ENCODE measurements at regions not wholly inside any gene's neighbourhood (a gene's known extent, or its start where the extent isn't known, plus 50 kb on each side); places are given as distances from the start of the nearest gene placed in this dataset.
"Not testable (repeated sequence)": the region's sequence is repeated elsewhere in the genome, so short reads cannot be mapped to it uniquely, and the experiment has no call there.

DNA sequence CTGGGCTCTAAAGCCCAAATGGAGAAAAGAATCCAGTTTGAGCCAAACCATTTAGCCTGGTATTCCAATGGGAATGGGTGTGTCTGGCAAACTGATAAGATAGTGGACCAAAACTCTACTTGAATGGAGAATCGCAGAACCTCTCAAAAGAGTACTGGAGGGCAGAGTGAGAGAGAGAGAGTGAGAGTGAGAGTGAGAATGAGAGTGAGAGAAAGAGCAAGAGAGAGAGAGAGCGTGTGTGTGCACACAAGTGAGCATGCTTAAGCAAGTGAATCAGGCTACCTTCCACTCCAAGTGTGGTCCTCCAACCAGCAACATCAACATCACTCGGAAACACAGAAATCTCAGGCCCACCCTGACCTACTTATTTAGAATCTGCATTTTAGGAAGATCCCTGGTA is 58.8 kb downstream of the UQCRFS1 start:
- H3K4me3 ChIP-seq (ENCODE audit: low read depth, low read length): no peak overlapping the region
- DNase-seq (ENCODE audit: low read depth): no peak

DNA sequence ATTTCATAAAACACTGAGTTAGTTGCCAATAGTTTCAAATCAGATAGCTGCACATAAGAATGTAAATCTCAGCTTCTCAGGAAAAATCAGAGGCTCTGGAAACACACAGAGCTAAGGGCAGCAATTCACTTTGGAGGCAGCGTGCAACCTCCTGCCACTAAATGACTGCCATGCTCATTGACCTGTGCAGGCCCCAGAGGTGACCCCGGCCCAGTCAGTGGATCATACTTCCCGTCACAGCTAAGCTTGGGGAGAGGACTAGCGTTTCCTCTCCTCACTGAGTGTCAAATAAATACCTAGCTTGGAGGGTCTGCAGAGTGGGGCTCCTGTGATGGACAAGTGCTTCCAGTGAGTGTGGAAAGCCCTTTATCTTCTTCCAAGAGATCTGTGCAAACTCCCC is 67.2 kb downstream of the UQCRFS1 start:
- no peak for DNase-seq (ENCODE audit: low read depth)
- H3K4me3 ChIP-seq (ENCODE audit: low read depth, low read length): no peak overlapping the region

DNA sequence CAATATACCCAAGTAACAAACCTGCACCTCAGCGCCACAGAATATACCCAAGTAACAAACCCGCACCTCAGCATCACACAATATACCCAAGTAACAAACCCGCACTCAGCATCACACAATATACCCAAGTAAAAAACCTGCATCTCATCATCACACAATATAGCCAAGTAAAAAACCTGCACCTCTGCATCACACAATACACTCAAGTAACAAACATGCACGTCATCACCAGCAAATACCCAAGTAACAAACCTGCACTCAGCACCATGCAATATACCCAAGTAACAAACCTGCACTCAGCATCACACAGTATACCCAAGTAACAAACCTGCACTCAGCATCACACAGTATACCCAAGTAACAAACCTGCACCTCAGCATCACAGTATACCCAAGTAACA is 69.8 kb downstream of the UQCRFS1 start:
- DNase-seq (ENCODE audit: low read depth): no peak
- H3K4me3 ChIP-seq (ENCODE audit: low read depth, low read length): no peak overlapping the region

DNA sequence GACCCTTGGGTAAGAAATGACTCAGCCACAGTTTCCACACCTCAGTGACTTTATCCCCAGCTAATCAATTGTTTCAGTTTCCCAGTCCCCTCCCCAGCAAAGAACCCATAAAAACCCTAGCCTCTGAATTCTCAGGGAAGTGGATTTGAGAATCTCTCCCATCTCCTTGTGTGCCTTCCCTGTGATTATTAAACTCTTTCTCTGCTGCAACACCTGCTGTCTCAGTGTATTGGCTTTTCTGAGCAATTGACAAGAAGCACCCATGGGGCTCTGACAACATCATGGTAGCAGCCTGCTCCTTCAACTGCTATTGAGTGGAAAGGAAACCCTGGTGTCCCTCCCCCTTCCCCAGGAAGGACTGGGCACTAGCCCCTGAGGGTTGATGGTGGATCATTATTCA is 73.7 kb downstream of the UQCRFS1 start:
- no peak for DNase-seq (ENCODE audit: low read depth)

DNA sequence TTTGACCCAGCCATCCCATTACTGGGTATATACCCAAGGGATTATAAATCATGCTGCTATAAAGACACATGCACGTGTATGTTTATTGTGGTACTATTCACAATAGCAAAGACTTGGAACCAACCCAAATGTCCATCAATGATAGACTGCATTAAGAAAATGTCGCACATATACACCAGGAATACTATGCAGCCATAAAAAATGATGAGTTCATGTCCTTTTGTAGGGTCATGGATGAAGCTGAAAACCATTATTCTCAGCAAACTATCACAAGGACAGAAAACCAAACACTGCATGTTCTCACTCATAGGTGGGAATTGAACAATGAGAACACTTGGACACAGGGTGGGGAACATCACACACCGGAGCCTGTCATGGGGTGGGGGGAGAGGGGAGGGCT is 74.7 kb downstream of the UQCRFS1 start:
- DNase-seq (ENCODE audit: low read depth): not testable (repeated sequence)

More for the DNA sequence above, 73.7 kb downstream of the UQCRFS1 start:
- H3K4me3 ChIP-seq (ENCODE audit: low read depth, low read length): no peak overlapping the region

DNA sequence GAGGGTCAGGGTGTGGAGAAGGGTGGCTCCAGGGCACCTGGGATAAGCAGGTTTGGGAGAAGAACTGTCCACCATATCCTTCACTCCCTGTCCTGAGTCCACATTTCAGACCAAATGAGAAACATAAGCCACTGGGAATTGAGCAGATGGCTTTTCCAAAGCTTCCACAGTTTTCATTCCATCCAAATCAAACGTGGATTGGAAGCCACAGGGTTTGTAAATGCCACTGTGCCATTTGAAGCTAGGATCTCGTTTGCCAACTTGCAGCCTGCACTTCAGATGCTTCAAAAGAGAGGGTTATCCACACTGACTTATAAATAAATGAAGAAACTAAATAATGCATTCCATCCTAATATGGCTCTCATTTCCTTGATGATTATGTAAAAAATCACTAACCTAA is 81.5 kb downstream of the UQCRFS1 start:
- DNase-seq (ENCODE audit: low read depth): no peak

More for the DNA sequence above, 74.7 kb downstream of the UQCRFS1 start:
- not testable (repeated sequence) for H3K4me3 ChIP-seq (ENCODE audit: low read depth, low read length)

DNA sequence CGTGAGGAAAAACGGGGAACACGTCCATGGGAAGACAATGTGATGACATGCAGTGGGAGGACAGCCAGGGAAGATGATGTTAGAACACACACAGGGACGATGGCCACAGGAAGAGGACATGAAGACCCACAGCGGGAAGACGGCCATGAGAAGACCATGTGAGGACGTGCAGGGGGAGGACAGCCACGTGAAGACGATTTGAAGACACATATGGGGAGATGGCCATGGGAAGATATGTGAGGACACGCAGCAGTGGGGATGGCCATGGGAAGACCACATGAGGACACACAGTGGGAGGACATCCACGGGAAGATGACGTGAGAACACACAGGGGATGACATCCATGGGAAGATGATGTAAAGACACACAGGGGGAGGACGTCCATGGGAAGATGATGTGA is 83.8 kb downstream of the UQCRFS1 start:
- H3K4me3 ChIP-seq (ENCODE audit: low read depth, low read length): no peak overlapping the region
- no peak for DNase-seq (ENCODE audit: low read depth)

More for the DNA sequence above, 81.5 kb downstream of the UQCRFS1 start:
- no peak overlapping the region for H3K4me3 ChIP-seq (ENCODE audit: low read depth, low read length)

DNA sequence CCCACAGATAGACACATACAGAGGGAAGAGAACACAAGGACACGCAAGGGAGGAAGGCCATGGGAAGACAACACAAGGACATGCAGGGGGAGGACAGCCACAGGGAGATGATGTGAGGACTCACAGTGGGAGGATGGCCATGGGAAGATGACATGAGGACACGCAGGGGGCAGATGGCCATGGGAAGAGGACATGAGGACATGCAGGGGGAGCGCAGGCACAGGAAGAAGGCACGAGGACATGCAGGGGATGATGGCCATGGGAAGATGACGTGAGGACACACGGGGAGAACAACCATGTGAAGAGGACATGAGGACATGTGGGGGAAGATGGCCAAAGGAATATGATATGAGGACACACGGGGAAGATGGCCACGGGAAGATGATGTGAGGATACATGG is 84.7 kb downstream of the UQCRFS1 start:
- no peak overlapping the region for H3K4me3 ChIP-seq (ENCODE audit: low read depth, low read length)
- DNase-seq (ENCODE audit: low read depth): no peak

DNA sequence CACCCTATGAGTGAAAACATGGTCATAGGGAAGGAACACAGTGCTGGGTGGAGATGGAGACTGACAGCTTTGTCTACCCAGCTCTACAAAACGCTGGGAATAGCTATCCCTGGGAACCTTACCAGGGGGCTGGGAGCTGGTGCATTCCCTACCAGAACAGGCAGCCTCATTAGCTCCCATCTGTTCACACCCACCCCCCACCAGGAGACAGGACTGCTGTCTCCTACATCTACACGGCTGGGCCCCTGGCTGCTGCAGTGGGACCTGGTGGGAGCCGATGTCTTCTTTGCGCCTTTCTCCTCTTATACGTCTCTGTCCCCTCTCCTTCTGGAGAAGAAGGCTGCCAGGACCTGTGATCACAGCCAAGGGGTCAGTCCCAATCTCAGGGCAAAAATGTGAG is 90.8 kb downstream of the UQCRFS1 start:
- H3K4me3 ChIP-seq (ENCODE audit: low read depth, low read length): no peak overlapping the region
- DNase-seq (ENCODE audit: low read depth): no peak

DNA sequence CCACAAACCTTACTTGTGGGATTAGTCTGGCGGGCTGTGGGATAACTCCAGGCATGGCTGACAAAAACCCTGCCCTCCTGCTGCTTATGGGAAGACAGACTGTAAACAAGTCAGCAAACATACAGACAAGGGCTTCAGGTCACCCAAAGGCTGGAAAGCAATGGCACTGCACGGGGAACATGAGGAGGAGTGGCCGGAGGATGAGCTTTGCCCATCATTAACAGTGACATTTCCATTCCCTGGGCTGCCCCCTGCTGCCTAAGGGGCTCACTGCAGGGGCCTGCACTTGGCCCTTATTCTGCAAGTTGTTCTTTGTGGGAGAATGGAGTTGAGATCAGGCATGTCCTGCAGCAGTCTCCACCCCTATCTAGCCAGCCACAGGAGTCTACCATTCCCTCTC is 91.3 kb downstream of the UQCRFS1 start:
- no peak for DNase-seq (ENCODE audit: low read depth)
- H3K4me3 ChIP-seq (ENCODE audit: low read depth, low read length): no peak overlapping the region

DNA sequence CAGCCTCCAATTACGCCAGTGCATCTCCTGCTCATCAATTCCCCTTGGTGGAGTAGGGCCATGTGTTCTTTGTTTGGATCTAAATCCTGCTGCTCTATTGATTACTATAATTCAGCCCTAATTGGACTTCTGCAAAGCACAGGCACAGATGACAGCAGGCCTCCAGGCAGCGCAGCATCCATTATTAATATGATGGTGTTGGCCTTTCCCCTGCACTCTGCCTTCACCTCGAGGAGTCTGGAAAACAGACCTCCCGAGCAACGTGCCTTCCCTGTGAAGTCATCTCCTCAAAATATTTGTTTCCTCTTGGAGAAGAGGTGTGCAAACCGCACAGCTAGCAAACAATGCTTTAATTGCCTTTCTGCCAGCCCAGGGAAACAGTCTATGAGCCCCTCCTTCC is 92.5 kb downstream of the UQCRFS1 start:
- no peak for DNase-seq (ENCODE audit: low read depth)
- no peak overlapping the region for H3K4me3 ChIP-seq (ENCODE audit: low read depth, low read length)

DNA sequence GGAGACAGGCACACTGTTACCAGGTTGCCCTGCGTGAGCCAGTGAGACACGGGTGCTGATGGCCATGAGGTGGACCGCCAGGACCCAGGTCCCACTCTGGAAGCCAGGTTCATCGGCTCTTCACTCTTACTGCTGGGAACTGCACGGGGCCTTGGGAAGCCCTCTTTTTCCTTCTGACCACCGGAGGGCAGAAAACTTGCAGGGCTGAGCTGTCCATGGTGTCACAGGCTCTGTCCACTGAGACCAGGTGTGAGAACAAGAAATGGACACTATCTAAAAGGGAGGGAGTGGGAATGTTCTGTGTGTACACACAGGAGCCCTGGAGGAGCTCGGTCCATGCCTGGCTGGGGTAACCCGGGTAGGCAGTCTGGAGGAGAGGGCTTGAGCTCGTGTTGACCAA is 93.4 kb downstream of the UQCRFS1 start:
- no peak overlapping the region for H3K4me3 ChIP-seq (ENCODE audit: low read depth, low read length)
- DNase-seq (ENCODE audit: low read depth): no peak

DNA sequence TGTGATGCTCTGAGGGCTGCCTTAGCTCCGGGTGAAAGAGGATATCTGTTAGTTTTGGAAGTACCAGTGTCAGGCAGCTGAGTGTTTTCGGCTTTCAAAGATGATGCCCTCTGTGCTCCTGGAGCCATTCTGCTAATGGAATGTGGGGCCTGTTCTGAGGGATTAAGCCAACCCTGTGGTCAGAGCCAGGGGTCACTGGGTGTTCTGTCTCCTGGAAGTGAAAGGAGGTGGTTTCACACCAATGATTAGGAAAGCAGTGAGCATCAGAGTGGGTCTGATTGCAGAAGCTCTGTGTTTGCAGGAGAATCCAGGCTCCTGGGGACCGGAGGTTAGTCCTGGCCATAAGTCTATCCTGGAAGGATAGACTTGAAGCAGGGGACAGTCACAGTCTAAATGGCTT is 94.6 kb downstream of the UQCRFS1 start:
- no peak for DNase-seq (ENCODE audit: low read depth)
- no peak overlapping the region for H3K4me3 ChIP-seq (ENCODE audit: low read depth, low read length)

DNA sequence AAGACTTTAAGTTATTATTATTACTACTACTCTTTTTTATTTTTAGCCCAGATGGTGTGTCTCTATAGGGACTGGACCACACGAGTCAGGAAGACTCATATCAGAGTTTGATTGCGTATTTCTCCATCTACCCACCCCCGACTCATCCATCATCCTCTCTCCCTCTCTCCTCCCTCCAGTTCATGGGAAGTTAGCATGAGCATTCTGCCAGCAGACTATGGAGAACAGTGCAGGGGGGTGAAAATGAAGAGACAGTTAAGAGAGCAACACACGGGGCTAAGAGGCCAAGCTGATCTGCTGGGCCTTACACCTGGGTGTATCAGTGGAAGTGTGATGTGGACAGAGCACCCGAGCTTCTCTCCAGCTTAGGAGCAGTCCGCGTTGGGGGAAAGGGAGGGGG is 95.0 kb downstream of the UQCRFS1 start:
- H3K4me3 ChIP-seq (ENCODE audit: low read depth, low read length): no peak overlapping the region
- no peak for DNase-seq (ENCODE audit: low read depth)

DNA sequence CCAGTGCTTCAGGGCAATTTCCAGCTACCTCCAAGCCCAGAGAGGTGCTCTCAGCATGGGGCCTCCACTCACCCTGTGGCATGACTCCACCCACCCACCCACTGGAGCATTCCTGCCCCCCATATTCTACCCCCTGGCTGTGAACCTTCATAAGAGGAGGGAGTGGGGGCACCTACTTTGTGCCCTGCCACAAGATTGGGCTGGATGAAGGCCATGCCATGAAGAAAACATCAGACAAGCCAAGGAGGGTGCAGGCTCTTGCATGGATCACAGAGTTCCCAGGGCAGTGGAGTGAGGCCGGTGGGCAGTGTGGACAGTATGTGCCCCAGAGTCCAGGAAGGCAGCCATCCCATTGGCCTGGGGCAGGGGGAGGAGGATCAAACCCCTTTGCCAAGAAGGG is 97.8 kb downstream of the UQCRFS1 start:
- H3K4me3 ChIP-seq (ENCODE audit: low read depth, low read length): no peak overlapping the region
- DNase-seq (ENCODE audit: low read depth): no peak

DNA sequence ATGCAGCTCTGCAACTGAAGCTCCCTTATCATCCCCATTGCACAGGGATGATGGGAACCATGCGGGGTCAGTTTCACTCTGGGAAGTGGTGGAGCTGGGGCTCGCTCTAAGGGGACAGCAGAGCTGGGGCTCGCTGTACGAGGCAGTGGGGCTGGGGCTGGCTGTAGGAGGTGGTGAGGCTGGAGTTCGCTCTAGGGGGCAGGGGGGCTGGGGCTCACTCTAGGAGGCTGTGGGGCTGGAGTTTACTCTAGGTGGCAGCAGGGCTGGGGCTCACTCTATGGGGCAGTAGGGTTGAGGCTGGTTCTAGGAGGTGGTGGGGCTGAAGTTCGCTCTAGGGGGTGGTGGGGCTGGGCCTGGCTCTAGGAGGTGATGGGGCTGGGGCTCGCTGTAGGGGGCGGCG is 99.1 kb downstream of the UQCRFS1 start:
- H3K4me3 ChIP-seq (ENCODE audit: low read depth, low read length): no peak overlapping the region
- no peak for DNase-seq (ENCODE audit: low read depth)

DNA sequence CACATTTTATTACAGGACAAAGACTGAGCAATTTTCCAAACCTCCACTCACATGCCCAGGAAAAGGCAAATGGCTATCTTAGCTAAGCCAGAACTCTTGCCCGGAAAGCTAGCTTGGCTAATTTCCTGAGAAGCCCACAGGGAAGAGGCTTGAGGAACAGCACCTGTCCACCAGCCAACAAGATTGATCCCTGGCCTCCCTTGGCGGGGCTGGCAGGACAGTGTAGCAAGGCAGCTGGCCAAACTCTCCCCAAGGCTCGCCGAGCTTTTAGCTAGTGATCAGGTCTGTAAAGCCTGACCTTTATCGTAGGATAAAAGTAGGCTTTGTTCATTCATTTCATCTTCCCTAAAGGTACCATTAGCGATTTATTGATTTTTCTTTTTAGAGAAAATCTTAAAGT is 101.4 kb downstream of the UQCRFS1 start:
- no peak for DNase-seq (ENCODE audit: low read depth)
- H3K4me3 ChIP-seq (ENCODE audit: low read depth, low read length): no peak overlapping the region

DNA sequence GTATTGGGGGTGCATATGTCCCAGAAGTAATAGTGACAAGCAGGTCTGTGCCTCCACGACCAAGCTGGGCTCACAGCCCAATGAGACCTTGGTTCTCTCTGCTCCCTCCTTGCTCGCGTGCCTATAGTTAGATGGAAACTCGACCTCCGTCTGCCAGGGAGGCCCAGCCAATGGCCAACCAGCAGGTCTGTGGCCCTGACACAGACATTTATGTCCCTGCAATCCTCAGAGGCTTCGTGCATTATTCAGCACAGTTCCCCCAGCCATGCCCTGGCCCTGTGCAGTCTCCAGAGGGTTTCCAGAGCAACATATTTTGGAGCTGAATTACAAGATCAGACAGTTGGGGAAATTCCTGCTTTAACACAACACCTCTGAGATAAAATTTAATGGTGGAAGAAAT is 105.1 kb downstream of the UQCRFS1 start:
- no peak for DNase-seq (ENCODE audit: low read depth)
- no peak overlapping the region for H3K4me3 ChIP-seq (ENCODE audit: low read depth, low read length)

DNA sequence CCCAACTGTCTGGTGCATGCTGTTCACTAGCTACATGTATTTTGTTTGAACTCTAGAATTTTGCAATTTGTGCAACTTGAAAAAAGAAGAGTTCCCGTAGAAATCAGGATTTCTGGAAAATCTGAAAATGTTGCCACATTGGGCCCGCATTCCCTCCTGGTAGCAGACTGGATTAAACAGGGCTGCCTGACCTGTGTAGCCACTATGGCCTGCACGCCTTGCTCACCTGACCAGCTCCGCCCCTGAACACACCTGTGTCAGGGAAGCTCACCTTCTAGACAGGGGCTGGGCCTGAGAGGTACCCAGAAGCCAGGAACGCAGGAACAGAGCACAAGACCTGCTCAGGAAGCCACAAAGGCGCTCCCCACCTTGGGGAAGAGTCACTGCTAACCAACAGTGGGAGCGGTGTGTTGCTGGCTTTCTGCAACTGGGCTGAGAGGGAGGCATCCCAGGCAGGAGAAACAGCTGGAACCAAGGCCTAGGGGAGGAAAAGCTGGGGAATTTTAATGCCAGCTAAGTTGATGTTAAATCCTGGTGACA is 106.5 kb downstream of the UQCRFS1 start:
- no peak for DNase-seq (ENCODE audit: low read depth)

DNA sequence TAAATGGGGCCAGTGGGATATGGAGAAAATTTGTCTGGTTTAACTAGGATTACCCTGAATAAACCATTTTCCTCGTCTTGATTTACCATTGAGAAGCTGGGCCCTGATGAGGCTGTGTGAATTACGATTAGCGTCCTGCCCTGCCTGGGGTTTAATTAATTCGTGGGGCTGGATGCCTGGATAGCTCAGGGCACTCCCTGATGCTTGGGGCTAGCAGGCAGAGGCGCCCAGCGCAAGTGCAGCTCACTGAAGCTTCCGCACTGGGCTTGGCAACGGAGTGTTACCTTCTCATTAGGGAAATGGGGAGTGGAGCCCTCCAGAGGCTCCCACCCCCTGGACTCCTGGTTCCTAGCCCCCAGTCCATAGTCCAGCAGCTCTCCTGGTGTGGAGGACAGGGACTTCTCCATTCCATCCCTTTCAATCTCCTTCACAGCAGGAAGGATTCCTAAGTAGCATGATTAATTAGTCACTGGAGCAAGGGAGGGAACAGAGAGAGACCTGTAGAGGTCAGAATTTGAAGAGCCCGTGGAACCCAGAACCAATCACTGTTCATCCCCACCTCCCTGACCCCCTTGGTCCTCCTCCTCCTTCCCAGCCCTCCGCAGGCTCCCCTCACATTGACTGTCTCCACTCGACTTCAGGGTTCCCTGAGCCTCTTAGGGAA is 107.2 kb downstream of the UQCRFS1 start:
- no peak for DNase-seq (ENCODE audit: low read depth)

More for the DNA sequence above, 106.5 kb downstream of the UQCRFS1 start:
- H3K4me3 ChIP-seq (ENCODE audit: low read depth, low read length): no peak overlapping the region

DNA sequence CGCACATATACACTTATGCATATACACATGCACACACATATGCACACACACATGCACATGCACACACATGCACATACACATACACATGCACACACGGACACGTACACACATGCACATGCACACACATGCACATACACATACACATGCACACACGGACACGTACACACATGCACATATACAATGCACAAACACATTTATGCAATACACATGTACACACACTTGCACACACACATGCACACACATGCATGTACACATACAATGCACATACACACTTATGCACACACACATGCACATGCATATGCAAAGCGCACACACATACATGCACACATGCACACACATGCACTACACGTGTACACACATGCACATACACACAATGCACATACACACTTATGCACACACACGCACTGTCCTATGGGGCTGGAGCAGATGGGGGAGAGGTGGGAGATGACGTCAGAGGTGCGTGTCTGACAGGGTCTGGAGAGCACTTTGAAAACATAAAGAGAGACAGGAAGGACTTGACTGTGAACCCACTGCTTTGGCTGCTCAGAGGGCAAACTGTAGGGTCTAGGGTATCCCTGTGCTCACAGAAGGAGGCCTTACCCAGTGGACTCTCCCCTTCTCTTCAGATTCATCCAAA is 108.2 kb downstream of the UQCRFS1 start:
- H3K4me3 ChIP-seq (ENCODE audit: low read depth, low read length): no peak overlapping the region
- DNase-seq (ENCODE audit: low read depth): no peak

More for the DNA sequence above, 107.2 kb downstream of the UQCRFS1 start:
- H3K4me3 ChIP-seq (ENCODE audit: low read depth, low read length): no peak overlapping the region
